ENCODE measurements at regions not wholly inside any gene's neighbourhood (a gene's known extent, or its start where the extent isn't known, plus 50 kb on each side); places are given as distances from the start of the nearest gene placed in this dataset.

DNA sequence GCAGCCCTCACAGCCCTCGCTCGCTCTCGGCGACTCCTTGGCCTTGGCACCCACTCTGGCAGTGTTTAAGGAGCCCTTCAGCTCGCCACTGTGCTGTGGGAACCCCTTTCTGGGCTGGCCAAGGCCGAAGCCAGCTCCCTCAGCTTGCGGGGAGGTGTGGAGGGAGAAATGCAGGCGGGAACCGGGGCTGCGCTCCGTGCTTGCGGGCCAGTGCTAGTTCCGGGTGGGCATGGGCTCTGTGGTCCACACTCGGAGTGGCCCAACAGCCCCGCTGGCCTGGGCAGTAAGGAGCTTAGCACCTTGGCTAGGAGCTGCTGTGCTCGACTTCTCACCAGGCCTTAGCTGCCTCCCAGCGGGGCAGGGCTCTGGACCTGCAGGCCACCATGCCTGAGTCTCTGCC, 192.6 kb downstream of the COX18 start:
- H3K27me3 ChIP-seq (ENCODE audit: insufficient read depth, poor library complexity, severe bottlenecking) = no peaks in the 10 kb centered on the region
- TF ChIP-seq, protein P1, sequence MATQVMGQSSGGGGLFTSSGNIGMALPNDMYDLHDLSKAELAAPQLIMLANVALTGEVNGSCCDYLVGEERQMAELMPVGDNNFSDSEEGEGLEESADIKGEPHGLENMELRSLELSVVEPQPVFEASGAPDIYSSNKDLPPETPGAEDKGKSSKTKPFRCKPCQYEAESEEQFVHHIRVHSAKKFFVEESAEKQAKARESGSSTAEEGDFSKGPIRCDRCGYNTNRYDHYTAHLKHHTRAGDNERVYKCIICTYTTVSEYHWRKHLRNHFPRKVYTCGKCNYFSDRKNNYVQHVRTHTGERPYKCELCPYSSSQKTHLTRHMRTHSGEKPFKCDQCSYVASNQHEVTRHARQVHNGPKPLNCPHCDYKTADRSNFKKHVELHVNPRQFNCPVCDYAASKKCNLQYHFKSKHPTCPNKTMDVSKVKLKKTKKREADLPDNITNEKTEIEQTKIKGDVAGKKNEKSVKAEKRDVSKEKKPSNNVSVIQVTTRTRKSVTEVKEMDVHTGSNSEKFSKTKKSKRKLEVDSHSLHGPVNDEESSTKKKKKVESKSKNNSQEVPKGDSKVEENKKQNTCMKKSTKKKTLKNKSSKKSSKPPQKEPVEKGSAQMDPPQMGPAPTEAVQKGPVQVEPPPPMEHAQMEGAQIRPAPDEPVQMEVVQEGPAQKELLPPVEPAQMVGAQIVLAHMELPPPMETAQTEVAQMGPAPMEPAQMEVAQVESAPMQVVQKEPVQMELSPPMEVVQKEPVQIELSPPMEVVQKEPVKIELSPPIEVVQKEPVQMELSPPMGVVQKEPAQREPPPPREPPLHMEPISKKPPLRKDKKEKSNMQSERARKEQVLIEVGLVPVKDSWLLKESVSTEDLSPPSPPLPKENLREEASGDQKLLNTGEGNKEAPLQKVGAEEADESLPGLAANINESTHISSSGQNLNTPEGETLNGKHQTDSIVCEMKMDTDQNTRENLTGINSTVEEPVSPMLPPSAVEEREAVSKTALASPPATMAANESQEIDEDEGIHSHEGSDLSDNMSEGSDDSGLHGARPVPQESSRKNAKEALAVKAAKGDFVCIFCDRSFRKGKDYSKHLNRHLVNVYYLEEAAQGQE (IDR thresholded peaks at IDR 0.05; ENCODE audit: insufficient replicate concordance, low read depth) = no peak
- TF ChIP-seq GABPA (IDR thresholded peaks at IDR 0.05; ENCODE audit: low read depth) (no peak), POLR2AphosphoS5 (IDR thresholded peaks at IDR 0.05; ENCODE audit: low read depth) (no peak), SPI1 (IDR thresholded peaks at IDR 0.05; ENCODE audit: borderline replicate concordance, low read depth) (no peak)
- TF ChIP-seq, protein P2, sequence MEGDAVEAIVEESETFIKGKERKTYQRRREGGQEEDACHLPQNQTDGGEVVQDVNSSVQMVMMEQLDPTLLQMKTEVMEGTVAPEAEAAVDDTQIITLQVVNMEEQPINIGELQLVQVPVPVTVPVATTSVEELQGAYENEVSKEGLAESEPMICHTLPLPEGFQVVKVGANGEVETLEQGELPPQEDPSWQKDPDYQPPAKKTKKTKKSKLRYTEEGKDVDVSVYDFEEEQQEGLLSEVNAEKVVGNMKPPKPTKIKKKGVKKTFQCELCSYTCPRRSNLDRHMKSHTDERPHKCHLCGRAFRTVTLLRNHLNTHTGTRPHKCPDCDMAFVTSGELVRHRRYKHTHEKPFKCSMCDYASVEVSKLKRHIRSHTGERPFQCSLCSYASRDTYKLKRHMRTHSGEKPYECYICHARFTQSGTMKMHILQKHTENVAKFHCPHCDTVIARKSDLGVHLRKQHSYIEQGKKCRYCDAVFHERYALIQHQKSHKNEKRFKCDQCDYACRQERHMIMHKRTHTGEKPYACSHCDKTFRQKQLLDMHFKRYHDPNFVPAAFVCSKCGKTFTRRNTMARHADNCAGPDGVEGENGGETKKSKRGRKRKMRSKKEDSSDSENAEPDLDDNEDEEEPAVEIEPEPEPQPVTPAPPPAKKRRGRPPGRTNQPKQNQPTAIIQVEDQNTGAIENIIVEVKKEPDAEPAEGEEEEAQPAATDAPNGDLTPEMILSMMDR (IDR thresholded peaks at IDR 0.05; ENCODE audit: insufficient read depth, low read length) = no peak
- no peak overlapping the region for H3K4me3 ChIP-seq (replicated peaks; ENCODE audit: insufficient read depth, low read length)
- DNase-seq (ENCODE audit: low read depth in 1 of 2, low spot score in 1 of 2) = no peak
- H3K27ac ChIP-seq (replicated peaks) = no peak overlapping the region

DNA sequence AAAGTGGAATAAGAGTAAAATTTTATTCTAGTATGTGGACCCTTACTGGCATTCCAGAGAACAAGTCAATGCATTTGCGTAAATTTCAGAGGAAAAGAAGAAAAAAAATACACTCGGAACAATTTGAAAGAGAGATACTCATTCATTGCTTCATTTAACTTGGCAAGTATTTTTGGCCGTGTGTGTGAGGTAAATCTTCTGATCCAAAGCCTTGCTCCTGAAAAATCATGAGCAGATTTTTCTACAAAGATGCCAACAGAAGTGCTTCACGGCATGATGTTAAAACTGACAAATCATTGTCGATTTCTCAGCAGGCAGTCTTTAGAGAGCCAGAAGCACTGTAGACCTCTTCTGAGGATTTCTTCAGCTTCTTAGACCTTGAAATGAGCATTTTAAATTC, 194.0 kb downstream of the COX18 start:
- Histone ChIP-seq H3K4me3 (replicated peaks; ENCODE audit: insufficient read depth, low read length) (no peak overlapping the region), H3K27ac (replicated peaks) (no peak overlapping the region), H3K27me3 (ENCODE audit: insufficient read depth, poor library complexity, severe bottlenecking) (no peaks in the 10 kb centered on the region)
- no peak for DNase-seq (ENCODE audit: low read depth in 1 of 2, low spot score in 1 of 2)
- TF ChIP-seq, protein P1 (IDR thresholded peaks at IDR 0.05; ENCODE audit: insufficient replicate concordance, low read depth) = no peak
- TF ChIP-seq SPI1 (IDR thresholded peaks at IDR 0.05; ENCODE audit: borderline replicate concordance, low read depth) (no peak), GABPA (IDR thresholded peaks at IDR 0.05; ENCODE audit: low read depth) (no peak), POLR2AphosphoS5 (IDR thresholded peaks at IDR 0.05; ENCODE audit: low read depth) (no peak)
- TF ChIP-seq, protein P2 (IDR thresholded peaks at IDR 0.05; ENCODE audit: insufficient read depth, low read length) = no peak

DNA sequence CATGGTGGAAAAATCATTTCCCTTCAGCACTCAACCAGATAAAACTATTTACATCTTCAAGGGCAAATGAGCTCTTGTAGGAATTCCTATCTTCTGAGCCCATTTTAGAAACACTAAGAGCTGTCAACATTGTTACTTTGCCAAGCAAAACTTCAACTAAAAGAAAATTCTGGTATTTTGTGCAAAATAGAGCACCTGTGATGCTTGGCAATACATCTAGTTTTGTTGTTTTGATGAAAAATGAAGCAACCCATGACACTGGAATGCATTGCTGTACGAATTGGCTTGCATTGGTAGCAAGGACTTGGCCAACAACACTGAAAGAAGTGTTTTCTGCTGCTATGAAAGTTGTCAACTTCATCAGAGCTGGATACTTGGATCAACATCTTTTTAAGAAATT, 194.4 kb downstream of the COX18 start:
- Histone ChIP-seq H3K27me3 (ENCODE audit: insufficient read depth, poor library complexity, severe bottlenecking) (no peaks in the 10 kb centered on the region), H3K27ac (replicated peaks) (no peak overlapping the region), H3K4me3 (replicated peaks; ENCODE audit: insufficient read depth, low read length) (no peak overlapping the region)
- TF ChIP-seq, protein P2 (IDR thresholded peaks at IDR 0.05; ENCODE audit: insufficient read depth, low read length) = no peak
- TF ChIP-seq, protein P1 (IDR thresholded peaks at IDR 0.05; ENCODE audit: insufficient replicate concordance, low read depth) = no peak
- TF ChIP-seq GABPA (IDR thresholded peaks at IDR 0.05; ENCODE audit: low read depth) (no peak), SPI1 (IDR thresholded peaks at IDR 0.05; ENCODE audit: borderline replicate concordance, low read depth) (no peak), POLR2AphosphoS5 (IDR thresholded peaks at IDR 0.05; ENCODE audit: low read depth) (no peak)
- no peak for DNase-seq (ENCODE audit: low read depth in 1 of 2, low spot score in 1 of 2)
